ENCODE measurements at regions not wholly inside any gene's neighbourhood (a gene's known extent, or its start where the extent isn't known, plus 50 kb on each side); places are given as distances from the start of the nearest gene placed in this dataset.

GRCh38 chr4:100809506-100809905 lies 291.7 kb upstream of the EMCN start:
- intact Hi-C loops (cut with DNase I), result no loop called here
- TF ChIP-seq POLR2A (IDR thresholded peaks at IDR 0.05) (no peak), CTCF (IDR thresholded peaks at IDR 0.05) (no peak)
- Histone ChIP-seq H3K4me3 (no peak overlapping the region), H3K36me3 (no peaks in the 10 kb centered on the region), H3K27me3 (no peaks in the 10 kb centered on the region), H3K27ac (no peak overlapping the region), H3K4me1 (no peaks in the 10 kb centered on the region), H3K9me3 (no peaks in the 10 kb centered on the region)
- WGBS, 2 donors, result 80 to 83% methylated on average over 2 of the region's 2 CpGs
- DNase-seq, result no peak

GRCh38 chr4:100806988-100807387 lies 289.2 kb upstream of the EMCN start:
- intact Hi-C loops (cut with DNase I), result no loop called here
- Histone ChIP-seq H3K9me3 (no peaks in the 10 kb centered on the region), H3K4me3 (no peak overlapping the region), H3K36me3 (no peaks in the 10 kb centered on the region), H3K27me3 (no peaks in the 10 kb centered on the region), H3K27ac (no peak overlapping the region), H3K4me1 (no peaks in the 10 kb centered on the region)
- TF ChIP-seq POLR2A (IDR thresholded peaks at IDR 0.05) (no peak), CTCF (IDR thresholded peaks at IDR 0.05) (no peak)
- no peak for DNase-seq

- intact Hi-C loops (cut with DNase I), result no loop called here
- Histone ChIP-seq H3K27me3 (no peaks in the 10 kb centered on the region), H3K4me1 (no peaks in the 10 kb centered on the region), H3K4me3 (no peak overlapping the region), H3K9me3 (no peaks in the 10 kb centered on the region), H3K27ac (no peak overlapping the region), H3K36me3 (no peaks in the 10 kb centered on the region)
- no peak for DNase-seq
- TF ChIP-seq POLR2A (IDR thresholded peaks at IDR 0.05) (no peak), CTCF (IDR thresholded peaks at IDR 0.05) (no peak)
- WGBS, 2 donors, result 74 to 78% methylated on average over 3 to 5 of the region's 7 CpGs
These were observed 287.7 kb upstream of the EMCN start for GRCh38 chr4:100805538-100805937.

GRCh38 chr4:100804576-100805360 lies 286.9 kb upstream of the EMCN start:
- WGBS, 2 donors, result 84 to 87% methylated on average over 6 of the region's 6 CpGs
- no peaks in the 10 kb centered on the region for H3K9me3 ChIP-seq
- H3K27me3 ChIP-seq, result no peaks in the 10 kb centered on the region
- no peaks in the 10 kb centered on the region for H3K36me3 ChIP-seq
- H3K4me3 ChIP-seq, result no peak overlapping the region
- no peak overlapping the region for H3K27ac ChIP-seq
- H3K4me1 ChIP-seq, result no peaks in the 10 kb centered on the region
- TF ChIP-seq CTCF (IDR thresholded peaks at IDR 0.05) (no peak), POLR2A (IDR thresholded peaks at IDR 0.05) (no peak)
- intact Hi-C loops (cut with DNase I), result no loop called here
- DNase-seq, result no peak

- Histone ChIP-seq H3K27ac (no peak overlapping the region), H3K27me3 (no peaks in the 10 kb centered on the region), H3K4me1 (no peaks in the 10 kb centered on the region), H3K9me3 (no peaks in the 10 kb centered on the region), H3K4me3 (no peak overlapping the region), H3K36me3 (no peaks in the 10 kb centered on the region)
- TF ChIP-seq CTCF (IDR thresholded peaks at IDR 0.05), result no peak
- no peak for TF ChIP-seq POLR2A (IDR thresholded peaks at IDR 0.05)
- DNase-seq, result no peak
- intact Hi-C loops (cut with DNase I), result no loop called here
- WGBS, 2 donors, result 86 to 94% methylated on average over 2 of the region's 2 CpGs
These were observed 285.9 kb upstream of the EMCN start for GRCh38 chr4:100803751-100804150.
